GM23338 (cell line): ENCODE measurements at regions not wholly inside any gene's neighbourhood (a gene's known extent, or its start where the extent isn't known, plus 50 kb on each side); places are given as distances from the start of the nearest gene placed in this dataset.

Experiments
- ATAC-seq: fragments of 200-7000 bp; cut with Tn5 transposase; 3 replicates; pipeline ENCODE4 v1.9.1; 2020
- DNase-seq: peaks from one replicate; pipeline ENCODE4 v3.0.0-alpha.2; 2015; ENCODE audit warnings: low spot score
- H2AFZ ChIP-seq: fragments of 200-600 bp; sonication (generic); 2 replicates; pipeline ENCODE4 v1.8.0; 2016; ENCODE audit warnings: antibody characterized with exemption, mild to moderate bottlenecking, moderate library complexity
- H3F3A ChIP-seq: fragments of 200-600 bp; sonication (generic); replicated peaks from 2 replicates; pipeline ENCODE4 v1.8.0; 2017; ENCODE audit warnings: antibody characterized with exemption, mixed run types, low read depth
- H3K27ac ChIP-seq: fragments of 200-600 bp; sonication (generic); 2 replicates; pipeline ENCODE4 v1.6.1; 2016; ENCODE audit warnings: low read depth
- H3K27me3 ChIP-seq: fragments of 200-600 bp; sonication (generic); 2 replicates; pipeline ENCODE4 v1.8.0; 2016; ENCODE audit warnings: mild to moderate bottlenecking, mixed run types, moderate library complexity; ENCODE audit not compliant: insufficient read depth
- H3K36me3 ChIP-seq: fragments of 200-600 bp; sonication (generic); 2 replicates; pipeline ENCODE4 v1.8.0; 2016; ENCODE audit warnings: mild to moderate bottlenecking; ENCODE audit not compliant: insufficient read depth
- H3K4me1 ChIP-seq: fragments of 200-600 bp; sonication (generic); 2 replicates; pipeline ENCODE4 v1.8.0; 2016; ENCODE audit warnings: mild to moderate bottlenecking, moderate library complexity; ENCODE audit not compliant: insufficient read depth
- H3K4me2 ChIP-seq: fragments of 200-600 bp; sonication (generic); 2 replicates; pipeline ENCODE4 v1.7.1; 2017; ENCODE audit warnings: mixed run types
- H3K4me3 ChIP-seq: fragments of 200-600 bp; sonication (generic); 2 replicates; pipeline ENCODE4 v1.6.1; 2016; ENCODE audit warnings: mixed run types
- H3K79me2 ChIP-seq: fragments of 200-600 bp; sonication (generic); replicated peaks from 2 replicates; pipeline ENCODE4 v1.8.0; 2017; ENCODE audit warnings: mild to moderate bottlenecking; ENCODE audit not compliant: insufficient read depth
- H3K9me2 ChIP-seq: fragments of 200-600 bp; sonication (generic); 2 replicates; pipeline ENCODE4 v1.8.0; 2017; ENCODE audit not compliant: insufficient read depth
- H4K20me1 ChIP-seq: fragments of 200-600 bp; sonication (generic); replicated peaks from 2 replicates; pipeline ENCODE4 v1.8.0; 2017; ENCODE audit warnings: mild to moderate bottlenecking; ENCODE audit not compliant: insufficient read depth
- H3K27ac Mint-ChIP-seq: 2 replicates; pipeline ENCODE4 v1.8.0; 2020; ENCODE audit warnings: inconsistent platforms, mild to moderate bottlenecking, moderate library complexity, mixed read lengths
- H3K27me3 Mint-ChIP-seq: 3 replicates; pipeline ENCODE4 v1.8.0; 2022; ENCODE audit warnings: low read depth, mild to moderate bottlenecking, moderate library complexity, mixed read lengths, inconsistent platforms; ENCODE audit not compliant: insufficient read depth, poor library complexity
- H3K36me3 Mint-ChIP-seq: 3 replicates; pipeline ENCODE4 v1.8.0; 2021; ENCODE audit warnings: low read depth, mild to moderate bottlenecking, inconsistent platforms, moderate library complexity, mixed read lengths
- H3K4me1 Mint-ChIP-seq: 3 replicates; pipeline ENCODE4 v1.8.0; 2020; ENCODE audit warnings: mild to moderate bottlenecking, inconsistent platforms, mixed read lengths
- H3K4me3 Mint-ChIP-seq: 3 replicates; pipeline ENCODE4 v1.8.0; 2021; ENCODE audit warnings: moderate library complexity, mild to moderate bottlenecking, inconsistent platforms, mixed read lengths
- H3K9me3 Mint-ChIP-seq: 3 replicates; pipeline ENCODE4 v1.8.0; 2020; ENCODE audit warnings: moderate library complexity, mild to moderate bottlenecking, inconsistent platforms, mixed read lengths
- CREB1 ChIP-seq: fragments of 250-450 bp; sonication (Bioruptor Pico); IDR thresholded peaks from 2 replicates; pipeline ENCODE4 v1.5.0; 2020; ENCODE audit warnings: low read depth, mild to moderate bottlenecking, moderate library complexity
- CTCF ChIP-seq, 2 experiments: fragments of 200-600 bp in 1 of 2; sonication (generic) in 1 of 2; conservative IDR thresholded peaks; 2 replicates each; pipeline versions ENCODE4 v1.5.1 to v1.6.1; 2016 to 2017; ENCODE audit warnings: antibody characterized with exemption in 2 of 2, low read depth in 2 of 2, mild to moderate bottlenecking in 2 of 2, moderate library complexity in 1 of 2
- EZH2 ChIP-seq: fragments of 200-600 bp; sonication (generic); IDR thresholded peaks from one replicate; pipeline ENCODE4 v1.8.0; 2017; ENCODE audit warnings: antibody characterized with exemption, mild to moderate bottlenecking, low read depth; ENCODE audit not compliant: unreplicated experiment
- EZH2phosphoT487 ChIP-seq: fragments of 200-600 bp; sonication (generic); IDR thresholded peaks from one replicate; pipeline ENCODE4 v1.8.1; 2018; ENCODE audit warnings: antibody characterized with exemption; ENCODE audit not compliant: unreplicated experiment
- POLR2AphosphoS5 ChIP-seq: IDR thresholded peaks from 2 replicates; pipeline ENCODE4 v1.6.1; 2016; ENCODE audit warnings: antibody characterized with exemption, low read depth
- REST ChIP-seq: IDR thresholded peaks from one replicate; pipeline ENCODE4 v1.6.1; 2018; ENCODE audit warnings: antibody characterized with exemption; ENCODE audit not compliant: unreplicated experiment
- ZNF114 ChIP-seq: fragments of 250-450 bp; sonication (Bioruptor Pico); IDR thresholded peaks from 2 replicates; pipeline ENCODE4 v1.5.0; 2020; ENCODE audit warnings: mild to moderate bottlenecking, moderate library complexity
- ZNF331 ChIP-seq: fragments of 250-450 bp; sonication (Bioruptor Pico); IDR thresholded peaks from 2 replicates; pipeline ENCODE4 v1.5.0; 2020; ENCODE audit warnings: low read depth, mild to moderate bottlenecking, moderate library complexity
- TF ChIP-seq, protein P1 (sequence below): IDR thresholded peaks from 2 replicates; pipeline ENCODE4 v1.6.1; 2016; ENCODE audit warnings: antibody characterized with exemption

DNA sequence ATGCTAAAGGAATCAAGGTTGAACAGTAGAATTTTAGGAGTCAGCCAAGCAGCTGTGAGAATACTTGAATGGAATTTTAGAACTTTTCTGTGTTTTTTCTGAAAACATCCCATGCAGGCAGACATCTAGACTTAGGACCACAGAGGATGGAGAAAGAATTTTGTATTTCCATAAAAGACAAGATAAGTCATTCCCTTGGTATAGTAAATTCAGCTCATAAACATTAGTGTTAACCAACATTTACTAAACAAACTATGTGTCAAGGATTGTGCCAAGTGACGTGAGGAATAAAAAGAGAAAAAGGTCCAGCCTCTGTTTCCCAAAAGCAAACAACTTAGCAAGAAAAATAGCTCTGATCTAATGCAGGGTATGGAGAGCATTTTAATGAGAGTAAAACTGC is 210.2 kb upstream of the NR5A2 start:
- Mint-ChIP-seq H3K4me3 (no peak overlapping the region), H3K27me3 (no peaks in the 10 kb centered on the region), H3K27ac (no peak overlapping the region), H3K4me1 (peaks cover 7% of the 10 kb centered on the region; the same call in 2 of the 3 replicates), H3K9me3 (no peaks in the 10 kb centered on the region; the same call in 2 of the 3 replicates), H3K36me3 (no peaks in the 10 kb centered on the region)
- Histone ChIP-seq H4K20me1 (no peaks in the 10 kb centered on the region), H3K36me3 (no peaks in the 10 kb centered on the region), H3K4me2 (no peak overlapping the region), H3K9me2 (peaks cover 15% of the 10 kb centered on the region; the same call in 1 of the 2 replicates), H3K4me1 (peaks cover 9% of the 10 kb centered on the region; the same call in 1 of the 2 replicates), H3K79me2 (no peaks in the 10 kb centered on the region), H3K27me3 (no peaks in the 10 kb centered on the region), H2AFZ (no peak overlapping the region), H3F3A (no peaks in the 10 kb centered on the region), H3K4me3 (no peak overlapping the region), H3K27ac (no peak overlapping the region)
- ATAC-seq (no peak), DNase-seq (no peak)
- TF ChIP-seq POLR2AphosphoS5 (no peak), EZH2phosphoT487 (no peak), ZNF114 (CRISPR knock-in tag) (no peak), CTCF (conservative IDR thresholded peaks at IDR 0.05; ENCODE audit: low read depth in 2 of 2) (no peak), ZNF331 (CRISPR knock-in tag) (no peak), REST (no peak), CREB1 (no peak)
- TF ChIP-seq, protein P1, sequence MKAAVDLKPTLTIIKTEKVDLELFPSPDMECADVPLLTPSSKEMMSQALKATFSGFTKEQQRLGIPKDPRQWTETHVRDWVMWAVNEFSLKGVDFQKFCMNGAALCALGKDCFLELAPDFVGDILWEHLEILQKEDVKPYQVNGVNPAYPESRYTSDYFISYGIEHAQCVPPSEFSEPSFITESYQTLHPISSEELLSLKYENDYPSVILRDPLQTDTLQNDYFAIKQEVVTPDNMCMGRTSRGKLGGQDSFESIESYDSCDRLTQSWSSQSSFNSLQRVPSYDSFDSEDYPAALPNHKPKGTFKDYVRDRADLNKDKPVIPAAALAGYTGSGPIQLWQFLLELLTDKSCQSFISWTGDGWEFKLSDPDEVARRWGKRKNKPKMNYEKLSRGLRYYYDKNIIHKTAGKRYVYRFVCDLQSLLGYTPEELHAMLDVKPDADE, result no peak

GRCh38 chr1:199821029-199821779 is 206.3 kb upstream of the NR5A2 start:
- H3K4me3 Mint-ChIP-seq, result no peak overlapping the region
- H3K9me3 Mint-ChIP-seq, result no peaks in the 10 kb centered on the region
- Histone ChIP-seq H3K9me2 (peaks cover 11% of the 10 kb centered on the region; the same call in 1 of the 2 replicates), H2AFZ (no peak overlapping the region), H3K27ac (no peak overlapping the region), H3K79me2 (no peaks in the 10 kb centered on the region), H4K20me1 (no peaks in the 10 kb centered on the region), H3K4me3 (no peak overlapping the region), H3K4me1 (peaks cover 9% of the 10 kb centered on the region; the same call in 1 of the 2 replicates), H3F3A (no peaks in the 10 kb centered on the region), H3K36me3 (no peaks in the 10 kb centered on the region), H3K4me2 (no peak overlapping the region), H3K27me3 (no peaks in the 10 kb centered on the region)
- H3K27ac Mint-ChIP-seq, result no peak overlapping the region
- H3K36me3 Mint-ChIP-seq, result no peaks in the 10 kb centered on the region
- no peak for ATAC-seq
- peaks cover 7% of the 10 kb centered on the region; the same call in 2 of the 3 replicates for H3K4me1 Mint-ChIP-seq
- H3K27me3 Mint-ChIP-seq, result peaks cover 1% of the 10 kb centered on the region
- no peak for DNase-seq
- no peak for TF ChIP-seq ZNF331 (CRISPR knock-in tag)
- no peak for TF ChIP-seq EZH2
